PFSK-1 (cell line): ENCODE measurements at regions not wholly inside any gene's neighbourhood (a gene's known extent, or its start where the extent isn't known, plus 50 kb on each side); places are given as distances from the start of the nearest gene placed in this dataset.

Experiments
- POLR2AphosphoS5 ChIP-seq: IDR thresholded peaks from 2 replicates; pipeline ENCODE4 v1.6.1; 2012; ENCODE audit warnings: low read depth, mild to moderate bottlenecking, control low read depth, low read length, moderate library complexity
- SIN3A ChIP-seq: IDR thresholded peaks from 2 replicates; pipeline ENCODE4 v1.6.1; 2012; ENCODE audit warnings: mild to moderate bottlenecking, low read length, moderate library complexity, borderline replicate concordance; ENCODE audit not compliant: insufficient read depth
- TAF1 ChIP-seq: IDR thresholded peaks from 2 replicates; pipeline ENCODE4 v1.6.1; 2012; ENCODE audit warnings: low read length, control low read depth, borderline replicate concordance; ENCODE audit not compliant: insufficient read depth
- TF ChIP-seq, protein P1 (sequence below), 2 experiments: IDR thresholded peaks; 2 replicates each; pipeline versions ENCODE4 v1.6.1 to v1.8.0; 2011 to 2012; ENCODE audit warnings: low read depth in 2 of 2, low read length in 2 of 2, control low read depth in 1 of 2, inconsistent platforms in 1 of 2, mild to moderate bottlenecking in 1 of 2, moderate library complexity in 1 of 2; ENCODE audit not compliant: insufficient read depth in 1 of 2

DNA sequence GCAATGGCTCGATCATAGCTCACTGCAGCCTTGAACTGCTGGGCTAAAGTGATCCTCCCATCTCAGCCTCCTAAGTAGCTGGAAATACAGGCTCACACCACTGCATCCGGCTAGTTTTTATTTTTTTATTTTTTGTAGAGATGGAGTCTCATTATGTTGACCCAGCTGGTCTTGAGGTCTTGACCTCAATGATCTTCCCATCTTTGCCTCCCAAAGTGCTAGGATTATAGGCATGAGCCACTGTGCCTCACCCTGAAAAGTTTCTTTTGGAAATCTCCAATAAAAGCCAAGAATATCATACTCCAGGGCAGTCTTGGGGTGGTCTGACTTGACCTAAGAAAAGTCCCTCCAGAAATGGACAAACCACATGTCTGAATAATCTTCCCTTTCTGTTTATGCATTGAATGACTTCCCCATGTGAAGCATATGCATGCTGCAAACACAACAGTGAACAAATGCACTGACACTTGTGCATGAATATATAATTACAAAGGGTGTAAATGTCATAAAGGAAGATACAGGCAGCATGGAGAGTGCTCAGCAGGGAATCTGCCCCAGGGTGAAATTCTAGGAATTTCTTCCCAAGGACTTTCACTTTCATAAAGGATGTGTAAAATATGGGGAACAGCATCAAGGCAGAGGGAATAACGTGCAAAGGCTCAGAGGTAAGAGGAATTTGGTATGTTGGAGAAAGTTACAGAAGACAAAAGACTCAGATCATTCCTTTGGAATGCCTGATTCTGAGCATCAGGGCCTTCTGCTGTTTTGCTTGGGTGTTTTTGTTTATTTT lies 142.4 kb upstream of the LYZL1 start:
- TF ChIP-seq POLR2AphosphoS5: no peak
- TF ChIP-seq, protein P1, sequence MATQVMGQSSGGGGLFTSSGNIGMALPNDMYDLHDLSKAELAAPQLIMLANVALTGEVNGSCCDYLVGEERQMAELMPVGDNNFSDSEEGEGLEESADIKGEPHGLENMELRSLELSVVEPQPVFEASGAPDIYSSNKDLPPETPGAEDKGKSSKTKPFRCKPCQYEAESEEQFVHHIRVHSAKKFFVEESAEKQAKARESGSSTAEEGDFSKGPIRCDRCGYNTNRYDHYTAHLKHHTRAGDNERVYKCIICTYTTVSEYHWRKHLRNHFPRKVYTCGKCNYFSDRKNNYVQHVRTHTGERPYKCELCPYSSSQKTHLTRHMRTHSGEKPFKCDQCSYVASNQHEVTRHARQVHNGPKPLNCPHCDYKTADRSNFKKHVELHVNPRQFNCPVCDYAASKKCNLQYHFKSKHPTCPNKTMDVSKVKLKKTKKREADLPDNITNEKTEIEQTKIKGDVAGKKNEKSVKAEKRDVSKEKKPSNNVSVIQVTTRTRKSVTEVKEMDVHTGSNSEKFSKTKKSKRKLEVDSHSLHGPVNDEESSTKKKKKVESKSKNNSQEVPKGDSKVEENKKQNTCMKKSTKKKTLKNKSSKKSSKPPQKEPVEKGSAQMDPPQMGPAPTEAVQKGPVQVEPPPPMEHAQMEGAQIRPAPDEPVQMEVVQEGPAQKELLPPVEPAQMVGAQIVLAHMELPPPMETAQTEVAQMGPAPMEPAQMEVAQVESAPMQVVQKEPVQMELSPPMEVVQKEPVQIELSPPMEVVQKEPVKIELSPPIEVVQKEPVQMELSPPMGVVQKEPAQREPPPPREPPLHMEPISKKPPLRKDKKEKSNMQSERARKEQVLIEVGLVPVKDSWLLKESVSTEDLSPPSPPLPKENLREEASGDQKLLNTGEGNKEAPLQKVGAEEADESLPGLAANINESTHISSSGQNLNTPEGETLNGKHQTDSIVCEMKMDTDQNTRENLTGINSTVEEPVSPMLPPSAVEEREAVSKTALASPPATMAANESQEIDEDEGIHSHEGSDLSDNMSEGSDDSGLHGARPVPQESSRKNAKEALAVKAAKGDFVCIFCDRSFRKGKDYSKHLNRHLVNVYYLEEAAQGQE (IDR thresholded peaks at IDR 0.05; ENCODE audit: insufficient read depth in 1 of 2, low read depth in 2 of 2, low read length in 2 of 2): no peak
- no peak for TF ChIP-seq SIN3A
- no peak for TF ChIP-seq TAF1
